BJ (cell line): ENCODE measurements at regions not wholly inside any gene's neighbourhood (a gene's known extent, or its start where the extent isn't known, plus 50 kb on each side); places are given as distances from the start of the nearest gene placed in this dataset.

Experiments
- CTCF ChIA-PET: fragments of 350-600 bp; formaldehyde crosslinking; extraction: SDS; loops from one replicate; lab custom pipeline; 2021; ENCODE audit warnings: antibody characterized with exemption, inconsistent platforms; lab: Yijun Ruan, JAX
- POLR2A ChIA-PET: fragments of 300-600 bp; sonication (Branson Sonifier 250); formaldehyde crosslinking; extraction: SDS; loops from one replicate; lab custom pipeline; 2021; ENCODE audit warnings: antibody characterized with exemption; lab: Charles Lee
- DNase-seq: peaks from one replicate; pipeline ENCODE4 v3.0.0-alpha.2; 2011; ENCODE audit warnings: low read depth
- H3K27me3 ChIP-seq: 2 replicates; pipeline ENCODE4 v1.6.0; 2011; ENCODE audit warnings: low read length; ENCODE audit not compliant: control insufficient read depth, insufficient read depth
- H3K36me3 ChIP-seq: 2 replicates; pipeline ENCODE4 v1.5.1; 2011; ENCODE audit warnings: low read length; ENCODE audit not compliant: control insufficient read depth, insufficient read depth
- H3K4me3 ChIP-seq: 2 replicates; pipeline ENCODE4 v1.5.1; 2011; ENCODE audit warnings: low read depth, mild to moderate bottlenecking, control low read depth, low read length
- CTCF ChIP-seq: IDR thresholded peaks from 2 replicates; pipeline ENCODE4 v1.5.1; 2011; ENCODE audit warnings: low read depth, mild to moderate bottlenecking, control low read depth, inconsistent platforms, low read length, moderate library complexity; ENCODE audit not compliant: insufficient read depth

GRCh38 chr9:106393226-106393625, 469.7 kb upstream of the ZNF462 start:
- no peaks in the 10 kb centered on the region for H3K27me3 ChIP-seq
- DNase-seq, result no peak
- H3K4me3 ChIP-seq, result no peak overlapping the region
- ChIA-PET CTCF (no interaction called here), POLR2A (no interaction called here)
- TF ChIP-seq CTCF, result no peak
- H3K36me3 ChIP-seq, result no peaks in the 10 kb centered on the region

GRCh38 chr9:106400170-106400569, 462.8 kb upstream of the ZNF462 start:
- H3K36me3 ChIP-seq, result no peaks in the 10 kb centered on the region
- no peaks in the 10 kb centered on the region for H3K27me3 ChIP-seq
- no peak for DNase-seq
- ChIA-PET POLR2A (no interaction called here), CTCF (no interaction called here)
- no peak for TF ChIP-seq CTCF
- H3K4me3 ChIP-seq, result no peak overlapping the region

- ChIA-PET CTCF (no interaction called here), POLR2A (no interaction called here)
- H3K4me3 ChIP-seq, result no peak overlapping the region
Measured at GRCh38 chr9:106400950-106401349, 462.0 kb upstream of the ZNF462 start.

GRCh38 chr9:106403081-106403480, 459.9 kb upstream of the ZNF462 start:
- no peak for DNase-seq
- no peak for TF ChIP-seq CTCF
- ChIA-PET CTCF (interaction anchor here (0.6 kb wide), 1 partner anchor 113 kb away, joined by 3 read pairs; no protein-coding TSS in a partner anchor), POLR2A (interaction anchor here (0.6 kb wide), 1 partner anchor 12 kb away, joined by 3 read pairs; no protein-coding TSS in a partner anchor)
- Histone ChIP-seq H3K27me3 (no peaks in the 10 kb centered on the region), H3K36me3 (no peaks in the 10 kb centered on the region), H3K4me3 (no peak overlapping the region)

More at GRCh38 chr9:106400950-106401349, 462.0 kb upstream of the ZNF462 start:
- Histone ChIP-seq H3K27me3 (no peaks in the 10 kb centered on the region), H3K36me3 (no peaks in the 10 kb centered on the region)
- DNase-seq, result no peak
- TF ChIP-seq CTCF, result no peak

- Histone ChIP-seq H3K27me3 (no peaks in the 10 kb centered on the region), H3K4me3 (no peak overlapping the region), H3K36me3 (no peaks in the 10 kb centered on the region)
- TF ChIP-seq CTCF, result no peak
- DNase-seq, result no peak
- POLR2A ChIA-PET, result no interaction called here
- CTCF ChIA-PET, result no interaction called here
Measured at GRCh38 chr9:106404137-106404536, 458.8 kb upstream of the ZNF462 start.
